T1000 (cell line): ENCODE measurements at regions not wholly inside any gene's neighbourhood (a gene's known extent, or its start where the extent isn't known, plus 50 kb on each side); places are given as distances from the start of the nearest gene placed in this dataset.
"Not testable (repeated sequence)": the region's sequence is repeated elsewhere in the genome, so short reads cannot be mapped to it uniquely, and the experiment has no call there.

ENCODE experiments used
- DNase-seq: peaks from one replicate; lab custom pipeline; 2025; ENCODE audit warnings: mixed read lengths; lab: John Stamatoyannopoulos, UW

DNA sequence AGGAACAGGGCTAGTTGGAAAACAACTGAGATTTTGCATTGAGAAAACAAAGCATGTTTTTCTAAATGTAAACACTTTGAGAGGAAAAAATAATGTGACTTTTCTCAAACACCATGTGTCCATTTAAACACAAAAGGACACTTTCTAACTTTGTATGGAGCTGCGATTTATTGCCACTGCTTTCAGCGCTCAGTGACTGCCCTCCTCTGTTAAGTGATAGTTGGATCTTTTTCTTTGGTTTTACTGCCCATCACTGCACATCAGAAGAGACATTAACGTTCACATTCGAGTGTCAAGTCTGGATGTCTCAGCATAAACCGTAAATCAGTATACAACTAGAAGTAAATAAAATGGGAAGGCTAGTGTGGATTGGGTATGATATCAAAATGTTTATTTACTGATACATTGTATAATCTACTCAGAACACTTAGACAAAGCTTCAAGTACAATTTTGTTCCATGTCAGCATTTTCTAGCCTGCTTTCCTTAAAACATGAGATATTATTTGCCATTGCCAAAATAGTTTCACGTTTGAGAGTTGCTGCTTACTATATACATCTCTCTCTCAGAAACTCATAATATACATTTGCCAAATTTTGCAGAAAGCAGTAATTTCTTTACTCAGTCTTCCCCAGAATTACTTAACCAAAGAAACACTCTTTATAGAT lies 237.6 kb downstream of the IKZF2 start:
- DNase-seq, result no peak

DNA sequence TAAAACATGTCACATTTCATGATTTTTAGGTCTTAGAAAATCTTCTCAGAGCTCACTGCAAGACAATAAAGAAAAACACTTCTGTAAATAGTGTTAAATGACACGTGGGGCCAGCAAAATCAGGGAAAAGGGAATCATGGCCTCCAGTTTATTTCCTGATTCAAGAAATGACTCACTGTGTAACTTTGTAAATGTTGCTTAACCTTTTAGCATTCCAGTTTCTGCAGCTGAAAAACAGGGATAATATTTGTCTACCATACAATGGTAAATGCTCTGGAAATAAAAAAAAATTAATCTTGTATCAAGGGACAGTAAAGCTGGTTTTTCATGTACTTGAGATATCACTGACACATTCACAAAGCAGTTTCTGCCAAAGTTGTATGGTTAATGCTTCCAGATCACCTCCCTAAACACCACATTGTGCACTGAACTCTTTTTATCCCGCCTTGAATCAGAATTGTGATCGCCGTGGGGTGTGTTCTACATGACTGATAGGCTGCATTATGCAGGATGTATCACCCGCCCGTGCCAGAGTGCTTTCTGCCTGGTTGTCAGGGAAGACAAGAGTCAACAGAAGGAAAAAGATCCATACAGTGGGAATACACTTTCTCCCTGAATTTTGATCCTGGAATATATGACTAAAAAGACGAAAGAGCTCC lies 238.8 kb downstream of the IKZF2 start:
- DNase-seq, result peak; percentile 19

DNA sequence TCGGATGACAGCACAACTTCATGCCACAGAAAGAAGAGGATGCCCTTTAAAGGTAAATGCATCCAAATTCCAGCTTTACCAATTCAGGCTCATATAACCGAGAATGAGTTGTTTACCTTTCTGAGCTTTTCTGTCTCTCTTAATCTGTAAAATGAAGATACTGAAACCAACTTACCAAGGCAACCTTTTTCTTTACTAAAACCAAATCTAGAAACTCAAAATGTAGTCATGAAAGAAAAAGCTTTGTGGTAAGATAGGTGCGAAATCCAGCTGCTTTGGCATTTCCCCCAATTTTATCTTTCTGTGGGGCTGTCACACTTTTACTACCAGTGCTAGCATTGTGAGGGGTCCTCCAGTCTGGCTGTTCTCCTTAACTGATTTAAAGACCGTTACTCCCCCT lies 240.4 kb downstream of the IKZF2 start:
- no peak for DNase-seq

DNA sequence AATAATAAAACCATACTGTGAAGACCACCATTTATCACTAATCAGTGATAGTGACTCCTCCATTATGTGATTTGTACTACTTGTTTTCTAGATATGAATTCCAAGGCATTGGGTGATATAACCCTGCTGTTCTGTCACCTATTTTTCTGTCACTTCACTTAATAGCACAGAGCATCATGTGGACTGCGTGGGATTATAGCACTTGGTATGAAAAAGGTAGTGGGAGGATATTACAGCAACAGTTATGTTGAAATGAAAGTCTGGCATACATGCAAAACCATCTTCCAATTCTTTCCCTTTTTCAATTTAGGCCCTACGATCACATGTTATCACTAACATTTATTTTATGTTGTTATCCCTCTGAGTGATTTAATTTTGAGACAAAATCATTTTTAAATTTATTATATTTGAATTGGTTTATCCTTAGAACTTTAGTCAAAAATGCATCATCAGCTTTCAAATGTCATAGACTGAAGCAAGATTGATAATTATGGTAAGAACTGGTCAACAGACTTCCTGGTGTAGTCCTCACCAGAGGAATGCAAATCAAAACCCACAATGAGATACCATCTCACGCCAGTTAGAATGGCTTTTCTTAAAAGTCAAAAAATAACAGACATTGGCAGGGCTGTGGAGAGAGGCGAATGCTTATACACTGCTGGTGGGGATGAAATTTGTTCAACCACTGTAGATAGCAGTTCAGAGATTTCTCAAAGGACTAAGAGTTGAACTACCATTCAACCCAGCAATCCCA lies 242.6 kb downstream of the IKZF2 start:
- DNase-seq, result no peak

DNA sequence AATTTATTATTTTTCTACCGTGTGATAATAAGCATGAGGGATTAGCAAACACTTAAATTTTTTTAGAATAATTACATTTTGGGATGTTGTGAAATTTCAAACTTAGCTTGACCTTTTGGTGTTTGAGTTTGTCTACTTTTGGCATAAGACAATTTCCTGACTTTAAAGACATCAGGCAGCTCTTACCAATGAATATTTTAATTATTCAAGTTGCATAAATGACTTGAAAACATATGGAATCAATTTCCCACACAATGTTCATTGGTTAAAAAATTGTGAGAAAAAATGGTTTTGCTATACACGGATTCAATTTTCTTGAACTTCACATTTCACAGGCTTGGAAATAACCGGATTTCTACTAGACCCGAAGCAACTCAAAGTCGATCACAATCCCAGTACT lies 243.4 kb downstream of the IKZF2 start:
- DNase-seq, result no peak

DNA sequence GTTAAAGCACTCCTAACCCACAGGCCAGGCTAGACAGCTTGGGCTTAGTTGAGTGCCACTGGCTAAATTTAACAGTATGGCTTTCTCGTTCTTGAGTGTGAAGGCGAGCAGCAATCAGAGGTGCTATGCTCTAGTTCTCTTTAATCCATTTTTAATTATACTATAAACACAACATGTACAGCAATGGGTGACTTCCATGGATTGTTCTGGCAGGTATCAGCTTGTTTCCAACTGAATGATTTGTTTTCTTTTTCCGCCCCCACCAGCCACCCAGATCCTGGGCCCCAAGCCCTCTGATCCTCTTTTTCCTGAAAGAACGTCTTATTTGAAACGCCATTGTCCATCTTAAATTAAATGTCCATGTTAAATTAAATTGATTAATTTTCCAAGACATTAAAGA lies 244.8 kb downstream of the IKZF2 start:
- no peak for DNase-seq

DNA sequence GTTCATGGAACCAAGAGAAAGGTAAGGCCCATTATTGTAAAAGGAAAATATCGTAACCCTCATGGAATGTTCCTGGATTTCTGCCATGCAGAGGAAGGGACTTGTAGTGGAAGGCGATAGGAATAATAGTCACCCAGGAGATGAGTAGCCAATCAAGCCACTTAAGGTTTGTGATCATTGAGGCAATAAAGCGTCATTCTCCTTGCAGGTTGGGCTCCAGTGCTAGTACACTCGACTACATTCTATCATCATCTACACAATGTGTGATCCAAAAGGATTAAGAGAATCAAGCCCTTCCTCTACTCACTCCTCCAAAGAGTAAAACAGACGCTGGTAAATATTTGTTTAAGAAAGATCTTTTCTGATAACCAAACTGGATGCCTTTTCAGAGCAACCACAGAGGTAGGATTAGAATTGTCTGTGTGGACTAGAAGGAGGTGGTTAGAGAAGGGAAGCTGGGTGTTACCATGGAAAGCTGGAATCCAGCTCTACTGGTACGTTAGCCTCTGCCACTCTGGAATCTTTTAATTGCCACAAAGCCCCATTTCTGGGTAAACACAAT lies 245.7 kb downstream of the IKZF2 start:
- DNase-seq, result no peak

DNA sequence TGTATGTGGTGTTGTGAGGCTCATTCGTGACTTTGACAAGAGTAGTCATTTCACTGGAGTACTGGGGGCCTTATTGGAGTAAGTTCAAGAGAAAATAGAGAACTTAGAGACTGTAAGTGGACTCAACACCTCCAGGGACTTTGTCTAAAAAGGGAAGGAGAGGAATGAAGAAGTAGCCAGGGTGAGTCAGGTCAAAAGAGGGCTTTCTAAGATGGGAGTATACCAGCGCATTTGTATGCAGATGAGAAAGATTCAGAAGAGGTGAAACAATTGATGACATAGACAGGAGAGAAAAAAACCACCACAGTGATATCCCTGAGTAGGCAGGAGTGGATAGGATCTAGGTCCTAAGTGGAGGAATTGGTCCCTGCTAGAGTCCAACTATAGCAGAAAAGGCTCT lies 246.8 kb downstream of the IKZF2 start:
- no peak for DNase-seq

DNA sequence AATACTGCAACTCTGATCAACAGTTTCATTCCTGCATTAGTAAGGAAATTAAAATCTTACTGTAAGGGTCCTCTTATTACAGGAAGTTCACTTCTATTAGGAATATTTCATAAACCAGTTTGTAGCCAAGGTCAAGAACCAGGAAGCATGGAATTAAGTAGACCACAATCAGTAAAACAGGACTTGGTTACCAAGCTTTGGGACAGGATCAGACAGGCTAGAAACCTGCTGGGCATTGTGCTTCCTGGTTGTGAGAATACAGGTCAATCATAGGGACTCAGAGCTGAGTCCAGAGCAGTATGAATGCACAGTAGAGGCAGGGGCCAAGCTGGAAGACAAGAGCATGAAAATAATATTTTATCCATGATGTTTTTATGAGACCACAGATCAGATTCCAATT lies 248.0 kb downstream of the IKZF2 start:
- no peak for DNase-seq

DNA sequence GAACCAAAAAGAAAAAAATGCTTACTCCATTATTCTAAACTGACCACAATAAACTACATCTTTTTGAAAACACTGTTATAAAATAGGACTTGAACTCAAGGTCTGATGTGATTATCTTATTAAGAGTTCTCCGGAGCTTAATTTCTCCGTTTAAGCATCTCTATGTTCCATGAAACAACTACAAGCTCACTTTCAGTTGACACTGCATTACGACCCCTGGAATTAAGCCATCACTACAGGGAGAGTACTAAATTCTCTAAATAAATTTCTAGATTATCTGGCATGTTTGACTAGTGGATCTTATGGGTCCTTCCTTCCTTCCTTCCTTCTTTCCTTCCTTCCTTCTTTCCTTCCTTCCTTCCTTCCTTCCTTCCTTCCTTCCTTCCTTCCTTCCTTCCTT lies 249.0 kb downstream of the IKZF2 start:
- DNase-seq, result no peak

DNA sequence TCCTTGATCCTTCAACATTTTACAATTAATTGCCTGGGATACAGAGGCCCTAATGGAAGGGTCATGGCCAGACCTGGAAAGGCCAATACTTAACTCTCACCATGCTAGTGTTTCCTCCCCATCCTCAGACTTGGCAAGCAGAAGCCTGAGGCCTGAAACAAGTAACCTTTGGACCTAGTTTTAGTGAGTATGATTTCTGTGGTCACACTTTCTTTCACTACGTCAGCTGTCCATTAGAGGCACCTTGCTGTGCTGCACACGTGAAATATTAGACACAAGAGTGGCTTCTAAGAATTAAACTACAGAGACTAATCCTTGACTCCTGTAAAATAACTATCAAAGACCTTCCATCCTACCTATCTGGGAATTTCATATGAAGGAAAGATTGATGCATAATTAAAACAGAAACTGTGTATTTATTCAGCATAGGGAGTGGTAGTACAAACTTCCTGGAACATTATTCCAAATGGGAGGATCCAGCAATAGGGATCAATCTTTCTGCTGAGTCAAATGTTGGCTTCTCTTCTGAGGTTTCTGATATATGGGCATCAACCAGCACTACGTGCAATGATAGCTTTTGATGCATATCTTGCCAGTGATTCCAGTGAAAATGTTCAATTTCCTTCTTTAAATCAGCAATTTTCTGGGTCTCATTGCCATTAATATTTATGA lies 249.7 kb downstream of the IKZF2 start:
- DNase-seq, result no peak

DNA sequence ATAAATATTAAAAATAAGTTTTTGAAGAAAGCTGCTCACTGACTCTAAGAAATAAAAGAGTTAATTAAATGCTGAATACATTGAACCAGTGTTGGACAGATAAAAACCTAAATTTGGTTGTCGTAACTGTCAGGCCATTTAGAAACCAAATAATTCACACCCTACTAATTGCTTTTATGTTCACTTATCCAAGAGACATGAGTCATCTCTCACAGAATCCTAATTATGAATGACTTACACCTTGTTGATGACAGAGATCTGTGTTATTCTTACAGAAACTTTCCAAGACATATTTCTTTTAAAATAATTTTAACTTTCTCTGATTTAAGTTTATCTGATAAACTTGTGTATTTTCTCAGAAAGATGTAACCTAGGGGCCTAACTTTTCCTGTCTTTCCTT lies 250.7 kb downstream of the IKZF2 start:
- no peak for DNase-seq

DNA sequence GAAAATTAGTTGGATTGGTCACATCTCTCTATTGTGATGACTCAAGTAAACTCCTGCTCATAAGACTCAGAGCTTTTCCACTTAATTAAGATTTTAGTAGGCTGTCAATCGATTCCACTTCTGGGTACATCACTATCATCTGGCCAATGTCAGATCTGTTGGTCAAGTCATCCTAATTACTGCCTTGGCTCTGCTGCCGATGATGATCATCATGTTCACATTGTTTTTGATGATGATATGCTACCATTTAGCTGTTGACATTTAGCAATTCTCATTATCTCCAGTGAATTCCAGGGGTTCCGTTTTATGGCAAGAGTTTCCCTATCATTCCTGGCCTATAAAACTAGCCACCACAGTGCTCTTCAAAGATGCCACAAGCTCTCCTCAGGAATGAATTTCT lies 253.4 kb downstream of the IKZF2 start:
- DNase-seq, result no peak

DNA sequence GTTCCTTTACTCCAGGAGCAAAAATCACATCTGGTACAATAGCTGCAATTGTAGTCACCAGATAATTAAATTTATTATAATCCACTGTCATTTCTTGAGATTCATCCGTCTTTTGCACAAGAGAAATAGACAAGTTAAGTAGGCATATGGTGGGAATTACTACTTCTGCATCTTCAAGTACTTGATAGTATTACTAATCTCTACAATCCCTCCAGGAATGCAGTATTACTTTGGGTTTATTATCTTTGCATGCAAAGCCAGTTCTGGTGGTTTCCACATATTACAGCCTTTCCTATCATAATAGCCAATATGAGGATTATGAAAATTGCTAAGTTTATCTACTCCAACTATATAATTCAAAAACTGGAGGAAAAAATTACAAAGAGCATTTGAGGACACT lies 254.1 kb downstream of the IKZF2 start:
- no peak for DNase-seq

DNA sequence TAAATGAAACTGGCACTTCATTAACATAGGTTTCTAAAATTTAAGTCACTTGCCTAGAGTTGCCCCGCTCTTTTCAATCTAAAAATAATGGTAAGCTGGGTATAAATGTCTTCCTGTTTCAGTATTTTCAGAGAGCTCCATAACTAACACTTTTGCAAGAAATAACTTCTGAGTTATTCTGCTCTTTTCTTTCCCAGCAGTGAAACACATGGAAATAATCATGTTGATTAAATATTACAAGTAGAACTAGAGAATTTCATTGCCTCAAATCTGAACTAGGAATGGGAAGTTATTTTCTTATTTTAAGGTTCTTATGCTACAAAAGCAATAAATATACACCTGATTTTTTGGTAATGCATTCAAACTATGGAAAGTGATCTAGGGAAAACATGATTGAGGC lies 257.4 kb downstream of the IKZF2 start:
- DNase-seq, result no peak

DNA sequence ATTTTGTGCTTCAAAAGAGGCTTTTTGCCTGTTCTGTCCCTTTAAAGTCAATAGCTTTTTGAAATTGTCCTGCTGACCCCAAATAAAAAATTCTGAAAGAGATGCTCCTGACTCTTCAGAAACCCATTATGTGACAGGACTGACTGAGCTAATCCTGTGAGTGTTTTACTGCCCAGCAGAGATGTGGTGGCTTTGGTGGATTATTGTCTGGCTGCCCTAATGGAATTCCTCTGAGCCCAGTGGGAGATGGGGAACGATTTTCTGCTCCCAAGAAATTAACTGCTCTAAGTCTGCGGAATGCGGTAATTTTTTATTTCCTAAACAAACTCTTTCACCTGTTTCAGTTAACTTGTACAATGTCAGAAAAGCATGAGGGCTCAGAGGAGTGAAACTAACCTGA lies 258.2 kb downstream of the IKZF2 start:
- DNase-seq, result no peak

DNA sequence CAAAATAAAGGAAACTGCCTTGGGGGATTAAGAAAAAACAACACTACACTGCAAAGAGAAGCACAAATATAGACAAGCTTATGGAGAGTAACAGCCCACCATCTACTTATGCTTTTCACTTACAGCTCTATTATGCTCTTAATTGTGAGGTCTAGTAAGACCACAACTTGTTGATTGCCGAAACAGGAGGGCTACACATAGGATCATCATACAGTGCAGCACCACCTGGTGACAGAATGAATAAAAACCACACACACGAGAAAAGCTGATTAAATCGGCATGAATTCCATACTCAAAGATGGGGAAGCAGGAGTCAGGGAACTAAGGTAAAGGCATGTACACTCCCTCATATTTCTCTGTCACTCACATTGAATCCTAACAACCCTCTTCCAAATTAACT lies 259.2 kb downstream of the IKZF2 start:
- no peak for DNase-seq

DNA sequence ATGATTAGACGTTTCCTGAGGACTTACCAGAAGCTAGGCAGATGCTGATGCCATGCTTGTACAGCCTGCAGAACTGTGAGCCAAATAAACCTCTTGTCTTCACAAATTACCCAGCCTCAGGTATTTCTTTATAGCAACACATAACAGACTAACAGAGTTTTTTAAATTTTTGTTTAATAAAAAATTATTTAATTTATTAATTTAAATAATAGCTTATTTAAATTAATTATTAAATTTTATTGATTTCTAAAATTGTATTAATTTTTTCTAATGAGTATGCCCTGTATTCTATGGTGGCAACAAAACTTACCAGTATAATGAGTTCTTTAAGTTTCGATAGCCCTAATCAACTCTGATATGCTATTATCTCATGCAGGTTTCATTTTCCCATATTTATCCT lies 259.8 kb downstream of the IKZF2 start:
- DNase-seq, result no peak

DNA sequence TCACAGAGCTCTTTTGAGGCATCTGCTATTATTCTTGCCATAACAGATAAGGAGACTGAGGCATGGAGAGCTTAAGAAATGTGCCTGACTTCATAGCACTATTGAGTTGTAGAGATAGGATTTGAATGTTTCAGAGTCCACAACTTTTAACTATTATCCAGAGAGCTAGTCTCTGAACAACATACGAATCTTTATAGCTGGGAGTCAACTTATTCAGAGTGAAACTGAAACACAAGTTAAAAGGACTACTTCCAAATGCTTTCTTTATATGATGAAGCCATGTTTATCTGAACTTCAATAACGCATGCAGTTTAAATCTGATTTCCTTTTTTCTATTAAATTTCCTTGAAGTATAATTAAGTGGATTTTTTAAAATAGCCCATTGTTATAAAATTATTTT lies 268.8 kb downstream of the IKZF2 start:
- no peak for DNase-seq

DNA sequence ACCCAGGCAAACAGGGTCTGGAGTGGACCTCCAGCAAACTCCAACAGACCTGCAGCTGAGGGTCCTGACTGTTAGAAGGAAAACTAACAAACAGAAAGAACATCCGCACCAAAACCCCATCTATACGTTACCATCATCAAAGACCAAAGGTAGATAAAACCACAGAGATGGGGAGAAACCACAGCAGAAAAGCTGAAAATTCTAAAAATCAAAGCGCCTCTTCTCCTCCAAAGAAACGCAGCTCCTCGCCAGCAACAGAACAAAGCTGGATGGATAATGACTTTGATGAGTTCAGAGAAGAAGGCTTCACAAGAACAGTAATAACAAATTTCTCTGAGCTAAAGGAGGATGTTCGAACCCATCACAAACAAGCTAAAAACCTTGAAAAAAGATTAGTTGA lies 274.9 kb downstream of the IKZF2 start:
- DNase-seq, result not testable (repeated sequence)

DNA sequence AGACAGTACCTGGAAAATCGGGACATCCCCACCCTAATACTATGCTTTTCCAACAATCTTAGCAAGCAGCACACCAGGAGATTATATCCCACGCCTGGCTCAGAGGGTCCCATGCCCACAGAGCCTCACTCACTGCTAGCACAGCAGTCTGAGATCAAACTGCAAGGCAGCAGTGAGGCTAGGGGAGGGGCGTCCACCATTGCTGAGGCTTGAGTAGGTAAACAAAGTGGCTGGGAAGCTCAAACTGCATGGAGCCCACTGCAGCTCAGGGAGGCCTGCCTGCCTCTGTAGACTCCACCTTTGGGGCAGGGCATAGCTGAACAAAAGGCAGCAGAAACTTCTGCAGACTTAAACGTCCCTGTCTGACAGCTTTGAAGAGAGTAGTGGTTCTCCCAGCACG lies 275.5 kb downstream of the IKZF2 start:
- DNase-seq, result not testable (repeated sequence)

DNA sequence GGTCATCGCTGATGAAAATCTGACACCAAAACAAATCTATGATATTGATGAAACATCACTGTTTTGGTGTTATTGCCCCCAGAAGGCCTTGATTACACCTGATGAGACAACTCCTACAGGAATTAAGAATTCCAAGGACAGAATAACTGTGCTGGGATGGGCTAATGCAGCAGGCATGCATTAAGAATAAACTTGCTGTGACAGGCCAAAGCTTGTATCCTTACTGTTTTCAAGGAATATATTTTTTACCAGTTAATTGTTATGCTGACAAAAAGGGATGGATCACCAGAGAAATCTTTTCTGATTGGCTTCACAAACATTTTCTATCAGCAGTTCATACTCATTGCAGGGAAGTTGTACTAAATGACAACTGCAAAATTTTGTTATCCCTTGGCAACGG lies 278.2 kb downstream of the IKZF2 start:
- DNase-seq, result no peak

DNA sequence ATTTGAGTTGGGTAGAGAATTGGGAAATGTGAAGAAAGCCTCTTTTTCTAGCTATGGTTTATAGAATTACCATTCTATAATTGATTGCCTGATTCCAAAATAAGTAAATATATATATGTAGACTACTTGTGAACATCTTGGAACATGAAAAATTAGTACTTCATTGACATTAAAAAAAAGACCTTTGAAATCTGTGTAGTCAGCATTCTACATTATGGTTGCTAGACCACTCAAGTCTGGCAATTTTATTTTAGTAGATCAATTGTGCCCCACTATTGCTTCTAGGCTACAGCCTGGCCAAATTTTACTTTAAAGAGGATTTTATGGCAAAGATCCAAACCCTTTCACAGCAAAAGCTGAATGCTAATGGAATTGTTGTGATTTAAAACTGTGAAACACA lies 279.8 kb downstream of the IKZF2 start:
- DNase-seq, result no peak
